Nucleus accumbens (tissue), 56 donors: ENCODE measurements at regions not wholly inside any gene's neighbourhood (a gene's known extent, or its start where the extent isn't known, plus 50 kb on each side); places are given as distances from the start of the nearest gene placed in this dataset.
A peak's percentile ranks its signal among the peaks of the same experiment; 100 is the strongest.
"Not testable (repeated sequence)": the region's sequence is repeated elsewhere in the genome, so short reads cannot be mapped to it uniquely, and the experiment has no call there.

Experiments
- DNase-seq, 56 donors: peaks; one replicate each; lab custom pipeline; 2025; lab: John Stamatoyannopoulos, UW

DNA sequence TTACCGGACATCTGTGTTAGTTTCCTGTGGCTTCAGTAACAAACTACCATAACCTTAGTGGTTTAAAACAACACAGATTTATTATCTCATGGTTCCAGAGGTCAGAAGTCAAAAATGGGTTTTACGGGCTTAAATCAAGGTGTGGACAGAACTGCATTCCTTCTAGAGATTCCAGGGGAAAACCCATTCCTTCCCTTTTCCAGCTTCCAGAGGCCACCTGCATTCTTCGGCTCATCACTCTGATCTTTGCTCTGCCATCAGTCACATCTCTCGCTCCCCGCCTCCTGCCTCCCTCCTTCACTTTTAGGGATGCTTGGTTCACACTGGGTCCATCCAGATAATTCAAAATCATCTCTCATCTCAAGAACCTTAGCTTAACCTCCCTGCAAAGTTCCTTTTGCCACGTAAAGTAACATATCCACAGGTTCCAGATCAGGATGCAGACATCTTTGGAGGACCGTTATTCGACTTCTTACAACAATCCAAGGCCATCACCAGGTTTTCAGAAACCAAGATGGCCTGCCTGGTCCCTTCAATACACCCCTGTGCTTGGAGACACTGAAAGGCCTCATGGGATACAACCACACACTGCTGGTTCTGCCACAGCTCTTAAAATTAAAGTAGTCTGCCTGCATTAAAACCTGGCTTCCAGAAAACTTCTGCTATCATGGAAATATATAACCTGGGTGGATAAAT is 225.9 kb upstream of the MYO3A start:
- no peak for DNase-seq

DNA sequence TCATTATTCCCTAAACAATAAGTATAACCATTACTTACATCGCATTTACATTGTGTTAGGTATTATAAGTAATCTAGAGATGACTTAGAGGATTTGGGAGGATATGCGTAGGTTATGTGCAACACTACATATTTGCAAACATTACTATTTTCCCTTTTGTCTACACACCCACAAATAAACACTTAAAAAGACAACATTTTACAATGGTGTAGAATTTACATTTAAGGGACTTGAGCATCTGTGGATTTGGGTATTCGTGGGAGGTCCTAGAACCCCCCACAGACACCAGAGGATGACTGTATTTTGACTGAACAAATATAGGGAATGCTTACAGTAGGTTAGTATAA is 220.2 kb upstream of the MYO3A start:
- DNase-seq, result no peak

DNA sequence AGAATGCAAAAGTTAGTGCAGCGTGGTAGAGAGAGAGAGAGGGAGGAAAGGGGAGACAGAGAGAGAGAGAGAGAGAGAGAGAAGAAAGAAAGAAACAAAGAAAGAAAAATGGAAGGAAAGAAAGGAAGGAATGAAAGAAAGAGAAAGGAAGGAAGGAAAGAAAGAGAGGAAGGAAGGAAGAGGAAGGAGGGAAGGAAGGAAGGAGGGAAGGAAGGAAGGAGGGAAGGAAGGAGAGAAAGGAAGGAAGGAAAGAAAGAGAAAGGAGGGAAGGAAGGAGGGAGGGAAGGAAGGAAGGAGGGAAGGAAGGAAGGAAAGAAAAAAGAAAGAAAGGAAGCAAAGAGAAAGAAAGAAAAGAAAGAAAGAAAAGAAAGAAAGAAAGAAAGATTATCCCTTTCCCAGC is 209.8 kb upstream of the MYO3A start:
- no peak for DNase-seq

DNA sequence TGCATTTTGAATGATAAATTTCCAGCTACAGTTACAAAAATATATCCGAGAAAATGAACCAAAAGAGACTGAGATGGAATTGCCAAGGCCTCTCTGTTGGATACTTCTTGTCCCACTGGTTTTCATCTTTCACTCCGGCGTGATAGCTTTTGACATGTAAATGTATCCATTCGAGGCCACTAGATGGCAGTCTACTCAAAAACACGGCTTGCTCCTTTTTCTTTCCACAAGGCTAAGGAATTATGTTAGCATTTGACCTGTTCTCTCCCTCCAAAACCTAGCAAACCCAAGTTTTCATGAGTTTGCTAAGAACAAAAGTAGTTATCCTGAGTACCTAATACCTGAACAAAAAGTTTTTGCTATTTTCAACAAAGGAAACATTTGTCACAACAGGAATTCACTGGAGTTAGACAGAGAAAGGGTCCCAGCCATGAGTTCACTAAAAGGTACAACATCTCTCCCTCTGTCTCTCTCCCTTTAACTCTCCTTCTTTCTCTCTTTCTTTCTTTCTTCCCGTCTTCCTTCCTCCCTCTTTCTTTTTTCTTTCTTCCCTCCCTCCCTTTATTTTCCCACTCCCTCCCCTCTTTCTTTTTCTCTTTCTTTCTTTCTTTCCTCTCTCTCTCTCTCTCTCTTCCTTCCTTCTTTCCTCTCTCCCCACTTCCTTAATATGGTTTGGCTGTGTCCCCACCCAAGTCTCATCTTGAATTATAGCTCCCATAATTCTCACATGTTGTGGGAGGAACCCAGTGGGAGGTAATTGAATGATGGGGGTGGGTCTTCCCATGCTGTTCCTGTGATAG is 207.9 kb upstream of the MYO3A start:
- DNase-seq, result peak in 17 of 56 donors; percentile 2 to 53 (median 15)

DNA sequence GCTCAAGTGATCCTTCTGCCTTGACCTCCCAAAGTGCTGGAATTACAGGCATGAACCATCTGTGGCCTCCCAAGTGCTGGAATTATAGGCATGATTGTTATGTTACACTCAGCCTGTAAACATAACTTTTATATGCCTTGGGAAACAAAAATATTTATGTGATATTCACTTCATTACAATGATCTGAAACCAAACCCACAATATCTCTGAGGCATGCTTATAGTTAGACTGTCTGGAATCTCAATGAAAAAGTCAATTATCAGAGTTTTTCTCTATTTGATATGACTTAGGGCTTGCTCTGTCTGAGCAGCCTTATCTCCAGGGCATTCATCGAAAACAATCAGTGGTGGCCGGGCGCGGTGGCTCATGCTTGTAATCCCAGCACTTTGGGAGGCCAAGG is 195.3 kb upstream of the MYO3A start:
- DNase-seq, result no peak

DNA sequence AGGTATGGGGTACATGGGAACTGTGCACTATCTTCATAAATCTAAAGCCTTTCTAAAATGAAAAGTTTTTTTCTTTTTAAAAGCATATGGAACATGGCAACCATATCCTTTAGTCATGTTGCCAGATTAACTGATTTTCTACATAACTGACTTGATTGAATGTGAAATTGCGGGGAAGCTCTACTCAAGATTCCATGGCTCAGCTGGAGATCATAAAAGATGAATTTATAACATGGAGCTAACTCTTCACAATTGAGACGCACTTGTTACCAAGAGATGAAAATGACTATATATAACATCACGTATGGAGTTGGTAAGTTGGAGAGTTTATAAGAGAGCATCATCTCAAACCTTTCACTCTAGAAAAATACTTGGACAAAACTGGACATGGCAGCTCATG is 190.2 kb upstream of the MYO3A start:
- no peak for DNase-seq

DNA sequence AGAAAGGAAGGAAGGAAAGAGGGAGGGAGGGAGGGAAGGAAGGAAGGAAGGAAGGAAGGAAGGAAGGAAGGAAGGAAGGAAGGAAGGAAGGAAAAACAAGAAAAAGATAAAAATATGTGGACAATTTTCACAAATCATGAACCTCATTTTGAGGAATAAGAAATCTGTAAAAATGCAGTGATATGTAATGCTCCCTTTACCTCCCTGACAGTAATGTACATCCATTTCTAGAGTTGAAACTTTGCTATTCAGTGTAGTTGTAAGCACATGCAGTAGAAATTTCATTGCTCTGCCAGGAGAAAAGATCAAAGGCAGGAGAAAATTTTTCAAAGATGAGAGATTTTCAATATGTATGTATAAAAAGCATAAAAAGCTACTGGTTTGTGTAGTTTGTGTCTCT is 189.5 kb upstream of the MYO3A start:
- no peak for DNase-seq

DNA sequence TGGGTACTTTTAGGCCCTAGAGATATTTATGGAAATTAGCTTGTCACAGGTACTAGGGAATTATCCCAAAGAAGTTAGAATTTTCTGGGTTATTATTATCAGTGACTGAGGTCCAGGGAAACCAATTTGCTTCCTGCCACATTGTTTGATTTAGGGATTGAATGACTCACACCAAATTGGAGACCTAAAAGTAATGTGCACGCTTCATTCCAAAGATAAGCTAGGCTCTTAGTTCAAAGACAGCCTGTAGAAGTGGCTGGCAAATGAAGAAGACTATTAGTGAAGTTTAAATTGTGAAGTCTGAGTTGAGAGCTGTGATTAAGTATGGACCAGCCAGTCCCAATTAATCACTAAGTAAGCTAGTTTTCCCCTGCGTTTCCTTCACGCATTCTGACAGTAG is 188.1 kb upstream of the MYO3A start:
- no peak for DNase-seq

DNA sequence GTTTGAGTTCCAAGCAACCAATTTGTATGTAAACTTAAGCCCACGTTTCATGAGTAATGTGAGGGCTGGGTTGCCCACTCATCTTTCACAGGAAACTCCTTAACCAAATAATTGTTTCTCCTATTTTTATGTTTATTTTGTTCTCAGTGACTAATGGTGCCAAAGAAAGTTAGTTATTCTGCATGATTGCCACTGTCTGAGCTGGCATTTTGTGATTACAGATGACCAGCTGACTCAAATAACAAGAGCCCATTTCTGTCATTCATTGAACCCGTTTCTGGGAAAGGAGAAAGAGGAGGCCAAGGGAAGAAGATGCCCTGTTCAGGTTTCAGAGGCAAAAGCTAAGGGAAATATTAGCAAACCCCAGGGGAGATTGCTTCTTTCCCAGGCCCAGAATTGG is 186.9 kb upstream of the MYO3A start:
- DNase-seq, result no peak

DNA sequence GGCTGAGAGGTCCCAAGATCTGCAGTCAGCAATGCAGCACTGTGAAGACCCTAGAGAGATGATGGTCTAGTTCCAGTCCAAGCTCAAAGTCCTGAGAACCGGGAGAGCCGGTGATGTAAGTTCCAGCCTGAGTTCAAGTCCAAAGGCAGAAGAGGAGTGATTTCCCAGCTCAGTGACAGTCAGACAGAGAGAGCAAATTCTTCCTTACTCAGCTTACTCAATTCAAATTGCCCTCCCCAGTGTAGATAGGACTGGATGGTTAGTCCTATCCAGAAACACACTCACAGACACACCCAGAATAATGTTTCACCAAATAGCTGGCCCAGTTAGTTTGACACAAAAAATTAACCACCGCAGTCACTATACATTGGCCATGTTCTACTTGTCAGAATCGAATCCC is 185.5 kb upstream of the MYO3A start:
- no peak for DNase-seq

DNA sequence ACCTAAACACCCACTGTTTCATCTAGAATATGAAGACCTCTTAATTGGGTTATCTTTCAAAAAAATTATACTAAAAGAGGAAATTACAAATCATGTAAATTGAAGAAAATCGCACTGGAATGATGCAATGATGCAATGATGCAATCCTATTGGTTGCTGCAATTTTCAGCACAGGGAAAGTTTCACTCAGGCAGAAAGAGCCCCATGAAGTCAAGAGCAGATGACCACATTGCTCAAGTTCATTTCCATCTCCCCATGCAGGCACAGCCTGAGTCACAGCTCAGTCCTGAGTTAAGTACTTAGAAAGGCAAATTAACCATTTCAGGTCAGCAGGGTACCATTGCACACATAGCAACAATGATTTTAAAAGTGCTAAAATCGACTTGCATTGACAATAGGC is 180.3 kb upstream of the MYO3A start:
- no peak for DNase-seq

DNA sequence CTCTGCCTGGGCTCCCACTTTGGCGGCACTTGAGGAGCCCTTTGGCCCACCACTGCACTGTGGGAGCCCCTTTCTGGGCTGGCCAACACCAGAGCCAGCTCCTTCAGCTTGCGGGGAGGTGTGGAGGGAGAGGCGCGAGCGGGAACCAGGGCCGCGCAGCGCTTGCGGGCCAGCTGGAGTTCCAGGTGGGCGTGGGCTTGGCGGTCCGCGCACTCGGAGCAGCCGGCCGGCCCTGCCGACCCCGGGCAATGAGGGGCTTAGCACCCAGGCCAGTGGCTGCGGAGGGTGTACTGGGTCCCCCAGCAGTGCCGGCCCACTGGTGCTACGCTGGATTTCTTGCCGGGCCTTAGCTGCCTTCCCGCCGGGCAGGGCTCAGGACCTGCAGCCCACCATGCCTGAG is 178.2 kb upstream of the MYO3A start:
- DNase-seq, result not testable (repeated sequence)

DNA sequence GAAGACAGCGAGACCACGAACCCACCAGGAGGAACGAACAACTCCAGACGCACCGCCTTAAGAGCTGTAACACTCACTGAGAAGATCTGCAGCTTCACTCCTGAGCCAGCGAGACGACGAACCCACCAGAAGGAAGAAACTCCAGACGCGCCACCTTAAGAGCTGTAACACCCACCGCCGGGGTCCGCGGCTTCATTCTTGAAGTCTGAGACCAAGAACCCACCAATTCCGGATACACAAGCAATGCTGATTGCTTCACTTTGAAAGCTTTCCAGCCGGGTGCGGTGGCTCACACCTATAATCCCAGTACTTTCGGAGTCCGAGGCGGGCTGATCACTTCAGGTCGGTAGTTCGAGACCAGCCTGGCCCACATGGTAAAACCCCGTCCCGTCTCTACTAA is 177.2 kb upstream of the MYO3A start:
- DNase-seq, result no peak

DNA sequence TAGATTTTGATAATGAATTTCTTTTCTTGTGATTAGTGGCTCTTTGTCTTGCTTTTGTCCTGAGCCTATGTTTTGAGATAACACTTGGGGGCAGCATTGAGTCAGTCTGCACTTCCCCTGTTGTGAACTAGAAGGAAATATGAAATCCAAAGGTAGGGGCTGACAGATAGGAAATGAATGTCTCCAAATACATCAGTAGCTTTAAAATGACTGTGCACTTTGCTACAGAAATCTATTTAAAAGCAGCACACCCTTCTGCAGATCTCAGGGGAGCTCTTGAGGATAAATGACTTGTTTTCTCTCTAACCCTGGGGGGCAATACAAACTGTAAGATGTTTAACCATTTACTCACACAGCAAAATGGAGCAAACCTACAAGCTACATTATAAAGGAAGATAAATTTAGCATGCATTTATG is 176.0 kb upstream of the MYO3A start:
- DNase-seq, result peak in 20 of 56 donors; percentile 1 to 70 (median 15)

DNA sequence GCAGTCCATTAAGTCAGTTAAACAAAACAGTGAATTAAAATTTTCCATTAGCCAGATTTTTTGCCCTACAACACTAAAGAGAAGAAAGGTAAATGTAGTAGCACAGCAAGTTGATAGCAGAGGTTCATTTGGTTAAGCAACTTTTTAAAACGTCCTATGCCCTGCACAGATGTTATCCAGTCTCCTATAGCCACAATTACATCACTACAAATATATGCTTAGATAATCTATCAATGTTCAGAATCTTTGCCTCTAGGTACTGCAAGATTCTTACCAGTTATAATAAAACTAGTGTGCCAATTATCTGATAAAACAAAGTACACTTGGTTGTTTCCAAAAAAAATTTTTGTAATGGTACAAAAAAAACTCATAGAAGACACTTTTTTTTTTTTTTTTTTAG is 175.5 kb upstream of the MYO3A start:
- DNase-seq, result no peak

DNA sequence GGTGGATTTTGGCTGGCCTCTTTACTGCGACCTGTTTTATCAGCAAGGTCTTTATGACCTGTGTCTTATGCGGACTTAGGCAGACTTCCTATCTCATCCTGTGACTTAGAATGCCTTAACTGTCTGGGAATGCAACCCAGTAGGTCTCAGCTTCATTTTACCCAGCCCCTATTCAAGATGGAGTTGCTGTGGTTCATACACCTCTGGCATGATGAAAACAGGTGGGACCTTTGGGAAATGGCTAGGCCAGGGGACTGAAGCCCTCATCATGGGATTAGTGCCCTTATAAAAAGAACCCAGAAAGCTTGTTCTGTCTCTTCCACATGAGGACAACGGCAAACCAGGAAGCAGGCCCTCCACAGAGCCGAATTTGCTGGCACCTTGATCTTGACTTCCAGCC is 172.1 kb upstream of the MYO3A start:
- DNase-seq, result no peak

DNA sequence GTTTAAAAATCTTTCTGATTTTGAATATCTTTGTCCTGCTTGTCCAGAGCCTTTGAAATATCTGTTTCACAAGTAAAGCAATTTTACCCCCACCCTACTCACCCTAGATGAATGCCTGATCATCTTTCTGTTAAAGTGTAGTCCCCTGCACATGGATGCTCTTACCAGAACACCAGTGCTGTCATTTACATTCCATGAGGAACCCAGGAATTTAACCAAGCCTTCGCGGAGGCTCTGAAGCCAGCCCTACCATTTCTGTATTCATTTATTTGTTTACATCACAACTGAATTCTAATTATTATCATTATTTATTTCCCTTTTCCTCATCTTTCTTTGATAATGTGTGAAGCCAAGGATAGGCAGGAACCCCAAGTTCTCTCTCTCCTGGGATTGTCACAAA is 167.8 kb upstream of the MYO3A start:
- no peak for DNase-seq

DNA sequence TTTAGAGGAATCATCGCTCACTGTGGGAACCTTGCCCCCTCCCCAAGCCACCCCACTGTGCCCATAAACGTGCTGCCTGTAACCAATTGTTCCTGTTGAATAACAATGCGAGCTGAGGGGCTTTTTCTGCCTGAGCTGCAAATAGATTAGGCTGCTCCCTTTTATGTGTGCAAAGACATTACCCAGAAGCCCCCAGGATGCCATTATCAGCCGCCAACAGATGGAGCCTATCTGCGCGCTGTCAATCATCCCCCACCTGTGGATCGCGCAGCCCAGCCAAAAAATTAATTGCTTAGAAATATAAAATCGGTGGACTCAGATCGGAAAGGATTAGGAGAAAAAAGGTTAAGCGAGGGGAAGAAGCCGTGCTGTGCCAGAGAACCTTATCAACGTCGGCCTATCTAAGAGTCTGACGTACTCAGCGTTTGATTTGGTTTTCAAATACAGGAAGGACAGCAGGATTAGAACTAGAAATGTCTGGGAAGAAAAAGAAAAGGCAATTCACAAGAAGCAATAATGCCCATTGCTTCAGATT is 167.3 kb upstream of the MYO3A start:
- DNase-seq, result peak in 1 of 56 donors; percentile 4

DNA sequence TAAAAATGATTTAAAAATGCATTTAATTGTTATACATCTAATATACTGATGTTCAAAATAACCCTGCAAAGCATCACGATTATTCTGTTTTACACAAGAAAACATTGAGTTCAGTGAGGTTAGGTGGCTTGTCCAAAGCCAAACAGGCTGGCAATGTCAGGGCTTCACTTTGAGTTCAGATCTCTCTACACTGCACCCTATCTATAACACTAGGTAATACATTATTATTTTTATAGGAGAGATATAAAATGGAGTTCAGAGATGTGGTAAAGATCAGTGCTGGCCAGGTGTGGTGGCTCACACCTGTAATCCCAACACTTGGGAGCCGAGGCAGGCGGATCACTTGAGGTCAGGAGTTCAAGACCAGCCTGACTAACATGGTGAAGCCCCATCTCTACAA is 165.9 kb upstream of the MYO3A start:
- no peak for DNase-seq

DNA sequence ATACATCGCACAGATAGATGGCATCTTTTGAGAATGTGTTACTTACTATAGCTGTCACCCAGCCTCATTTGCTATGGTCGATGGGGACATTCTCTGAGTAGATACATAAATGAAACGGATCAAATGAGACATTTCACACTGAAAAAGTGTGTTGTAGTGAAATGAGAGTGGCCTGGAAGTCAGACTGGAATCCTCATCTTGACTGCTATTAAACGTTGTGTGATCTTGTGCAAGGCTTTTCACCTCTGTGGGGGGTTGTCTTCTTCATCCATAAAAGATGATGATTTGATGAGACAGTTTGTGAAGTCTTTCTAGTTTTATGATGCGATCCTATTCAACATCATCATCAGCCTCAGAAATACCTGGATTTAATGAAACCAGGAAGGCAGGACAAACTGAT is 155.4 kb upstream of the MYO3A start:
- DNase-seq, result no peak

DNA sequence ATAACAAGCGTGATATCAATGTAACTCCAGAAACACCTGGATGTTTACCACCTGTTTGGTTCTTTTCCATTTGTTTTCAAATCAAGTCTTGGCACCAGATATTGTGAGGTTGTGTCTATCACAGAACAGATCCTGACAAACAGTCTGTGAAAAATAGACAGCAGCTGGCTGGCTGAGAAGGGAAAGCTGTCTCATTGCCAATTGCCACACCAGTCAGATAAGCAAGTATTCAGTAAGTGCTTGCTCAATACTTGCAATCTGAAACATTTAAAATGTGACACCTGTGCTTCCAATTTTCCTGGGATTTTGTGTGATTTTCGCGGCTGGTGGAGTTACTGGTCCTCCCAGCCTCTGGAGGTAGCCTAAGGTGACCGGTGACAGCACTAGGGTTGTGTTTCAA is 147.9 kb upstream of the MYO3A start:
- no peak for DNase-seq

DNA sequence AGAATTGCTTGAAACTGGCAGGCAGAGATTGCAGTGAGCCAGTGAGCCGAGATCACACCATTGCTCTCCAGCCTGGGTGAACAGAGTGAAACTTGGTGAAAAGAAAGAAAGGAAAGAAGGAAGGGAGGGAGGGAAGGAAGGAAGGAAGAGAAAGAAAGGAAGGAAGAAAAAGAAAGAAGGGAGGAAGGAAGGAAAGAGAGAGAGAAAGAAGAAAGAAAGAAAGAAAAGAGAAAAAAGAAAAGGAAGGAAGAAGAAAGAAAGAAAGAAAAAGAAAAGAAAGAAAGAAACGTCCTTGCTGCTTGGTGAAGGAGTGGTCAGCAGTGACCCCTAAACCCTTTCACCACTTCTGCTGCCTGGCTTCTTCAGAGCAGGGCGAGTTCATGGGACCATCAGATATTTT is 147.1 kb upstream of the MYO3A start:
- no peak for DNase-seq
